Breast epithelium (tissue), 3 donors: ENCODE measurements at regions not wholly inside any gene's neighbourhood (a gene's known extent, or its start where the extent isn't known, plus 50 kb on each side); places are given as distances from the start of the nearest gene placed in this dataset.

Experiments used
- CTCF ChIP-seq, 3 donors: fragments of 450-650 bp; IDR thresholded peaks; one replicate each; pipeline ENCODE4 v1.5.1; 2016 to 2017; ENCODE audit warnings: antibody characterized with exemption in 3 of 3, mild to moderate bottlenecking in 3 of 3, moderate library complexity in 3 of 3
- POLR2A ChIP-seq: fragments of 450-650 bp; IDR thresholded peaks from one replicate; pipeline ENCODE4 v1.6.1; 2016; ENCODE audit warnings: antibody characterized with exemption, mild to moderate bottlenecking, moderate library complexity
- POLR2AphosphoS5 ChIP-seq, 3 donors: sonication (generic); formaldehyde crosslinking; IDR thresholded peaks; one replicate each; pipeline ENCODE4 v1.6.1; 2017; ENCODE audit warnings: antibody characterized with exemption in 3 of 3

DNA sequence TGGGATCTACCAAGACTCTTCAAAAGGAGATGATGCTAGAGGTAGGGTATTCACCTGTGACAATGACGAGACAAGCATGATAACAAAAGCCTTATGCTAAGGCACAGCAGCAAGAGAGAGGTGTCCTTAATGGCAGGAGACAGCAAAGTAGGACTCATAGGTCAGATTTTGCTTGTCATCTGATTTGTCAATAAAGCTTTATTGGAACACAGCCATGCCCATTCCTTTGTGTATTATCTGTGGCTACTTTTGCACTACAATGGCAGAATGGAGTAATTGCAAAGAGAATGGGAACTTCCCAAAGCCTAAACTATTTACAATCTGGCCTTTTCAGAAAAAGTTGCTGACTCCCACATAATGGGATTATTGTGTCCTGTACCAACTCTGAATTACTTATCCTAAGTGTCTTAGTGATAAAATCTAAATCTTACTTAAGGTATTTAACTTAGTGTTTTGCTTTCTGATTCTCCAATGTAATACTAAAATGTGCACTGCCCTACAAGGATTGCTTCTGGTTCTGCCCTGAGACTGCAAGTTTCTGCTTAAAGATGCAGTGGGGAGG, 221.6 kb downstream of the CDC5L start:
- no peak for TF ChIP-seq CTCF (IDR thresholded peaks at IDR 0.05)
- no peak for TF ChIP-seq POLR2A
- no peak for TF ChIP-seq POLR2AphosphoS5 (IDR thresholded peaks at IDR 0.05)
